Mammary epithelial cell (primary cell): ENCODE measurements at regions not wholly inside any gene's neighbourhood (a gene's known extent, or its start where the extent isn't known, plus 50 kb on each side); places are given as distances from the start of the nearest gene placed in this dataset.

Source experiments
- CTCF ChIP-seq, 2 donors: IDR thresholded peaks in 1 of 2; conservative IDR thresholded peaks in 1 of 2; 2 replicates each; pipeline ENCODE4 v1.5.1; 2011 to 2012; ENCODE audit warnings: inconsistent platforms in 2 of 2, low read length in 2 of 2, mild to moderate bottlenecking in 2 of 2, control low read depth in 1 of 2, low read depth in 1 of 2; ENCODE audit not compliant: insufficient read depth in 1 of 2; ENCODE audit errors: extremely low read depth in 1 of 2
- EZH2 ChIP-seq: IDR thresholded peaks from 2 replicates; pipeline ENCODE4 v1.6.1; 2012; ENCODE audit warnings: low read length, inconsistent platforms, borderline replicate concordance

DNA sequence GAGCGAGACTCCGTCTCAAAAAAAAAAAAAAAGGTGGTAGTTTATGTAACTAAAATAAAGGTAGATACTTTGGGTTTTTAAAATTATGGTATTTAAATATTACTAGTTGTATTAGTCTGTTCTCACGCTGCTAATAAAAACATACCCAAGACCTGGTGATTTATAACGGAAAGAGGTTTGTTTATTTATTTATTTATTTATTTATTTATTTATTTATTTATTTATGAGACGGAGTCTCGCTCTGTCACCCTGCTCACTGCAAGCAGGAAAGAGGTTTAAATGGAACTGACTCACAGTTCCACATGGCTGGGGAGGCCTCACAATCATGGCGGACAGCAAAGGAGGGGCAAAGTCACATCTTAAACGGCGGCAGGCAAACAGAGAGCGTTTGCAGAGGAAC lies 196.0 kb downstream of the CALCRL start:
- no peak for TF ChIP-seq CTCF (conservative IDR thresholded peaks at IDR 0.05 in 1 of 2, IDR thresholded peaks at IDR 0.05 in 1 of 2; ENCODE audit: extremely low read depth in 1 of 2, insufficient read depth in 1 of 2, low read depth in 1 of 2, low read length in 2 of 2)
- TF ChIP-seq EZH2 = no peak
